HEK293 (cell line): ENCODE measurements at regions not wholly inside any gene's neighbourhood (a gene's known extent, or its start where the extent isn't known, plus 50 kb on each side); places are given as distances from the start of the nearest gene placed in this dataset.

Experiments used
- ZNF214 ChIP-seq: fragments of 450-650 bp; formaldehyde crosslinking; IDR thresholded peaks from 2 replicates; pipeline ENCODE4 v1.5.1; 2017; ENCODE audit warnings: missing biosample characterization, mild to moderate bottlenecking, missing genetic modification characterization, borderline replicate concordance
- ZNF768 ChIP-seq: fragments of 450-650 bp; formaldehyde crosslinking; IDR thresholded peaks from 2 replicates; pipeline ENCODE4 v1.5.1; 2018; ENCODE audit warnings: missing biosample characterization, mild to moderate bottlenecking, missing genetic modification characterization
- TF ChIP-seq, protein P1 (sequence below): fragments of 450-650 bp; formaldehyde crosslinking; IDR thresholded peaks from 2 replicates; pipeline ENCODE4 v1.5.1; 2016; ENCODE audit warnings: missing biosample characterization, missing genetic modification characterization
- TF ChIP-seq, protein P2 (sequence below): fragments of 450-650 bp; formaldehyde crosslinking; IDR thresholded peaks from 2 replicates; pipeline ENCODE4 v1.5.1; 2016; ENCODE audit warnings: missing biosample characterization, missing genetic modification characterization
- TF ChIP-seq, protein P3 (sequence below): sonication (generic); formaldehyde crosslinking; IDR thresholded peaks from 2 replicates; pipeline ENCODE4 v1.8.1; 2022; ENCODE audit warnings: mild to moderate bottlenecking, moderate library complexity, missing genetic modification reagents

DNA sequence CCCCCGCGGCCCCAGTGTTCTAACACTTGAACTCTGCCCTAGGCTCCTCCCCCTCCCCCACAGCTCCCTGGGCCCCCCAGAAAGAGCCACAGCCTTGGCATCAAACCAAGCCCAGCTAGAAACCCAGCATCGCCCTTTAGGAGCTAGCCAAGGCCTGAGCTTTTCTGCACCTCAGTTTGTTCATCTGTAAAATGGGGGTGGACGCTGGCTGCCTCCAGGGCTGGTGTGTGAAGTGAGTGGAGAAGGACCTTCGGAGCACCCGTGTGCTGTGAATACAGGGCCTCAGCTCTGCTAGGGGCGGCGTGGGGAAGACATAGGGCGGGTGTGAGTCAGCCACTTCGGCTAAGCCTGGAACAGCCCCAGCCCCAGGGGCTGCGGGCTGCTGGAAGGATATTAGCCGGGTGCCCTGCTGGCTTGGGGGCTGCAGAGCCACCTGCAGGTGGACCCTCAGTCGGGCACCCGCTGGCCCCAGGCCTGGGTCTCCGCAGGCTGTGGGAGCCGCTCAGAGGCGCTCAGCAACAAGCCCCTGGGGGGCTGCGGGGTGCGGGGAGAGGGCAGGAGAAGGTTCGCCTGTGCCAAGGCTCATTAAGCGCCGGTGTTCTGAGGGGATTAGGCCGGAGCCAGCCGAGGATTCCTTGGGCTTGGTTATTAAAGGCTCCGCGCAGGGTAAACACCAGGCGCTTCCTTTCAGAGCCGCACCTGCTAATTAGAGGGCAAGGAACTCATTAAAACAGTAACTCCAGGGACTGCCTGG is 217.0 kb upstream of the CIBAR2 start:
- TF ChIP-seq, protein P1, sequence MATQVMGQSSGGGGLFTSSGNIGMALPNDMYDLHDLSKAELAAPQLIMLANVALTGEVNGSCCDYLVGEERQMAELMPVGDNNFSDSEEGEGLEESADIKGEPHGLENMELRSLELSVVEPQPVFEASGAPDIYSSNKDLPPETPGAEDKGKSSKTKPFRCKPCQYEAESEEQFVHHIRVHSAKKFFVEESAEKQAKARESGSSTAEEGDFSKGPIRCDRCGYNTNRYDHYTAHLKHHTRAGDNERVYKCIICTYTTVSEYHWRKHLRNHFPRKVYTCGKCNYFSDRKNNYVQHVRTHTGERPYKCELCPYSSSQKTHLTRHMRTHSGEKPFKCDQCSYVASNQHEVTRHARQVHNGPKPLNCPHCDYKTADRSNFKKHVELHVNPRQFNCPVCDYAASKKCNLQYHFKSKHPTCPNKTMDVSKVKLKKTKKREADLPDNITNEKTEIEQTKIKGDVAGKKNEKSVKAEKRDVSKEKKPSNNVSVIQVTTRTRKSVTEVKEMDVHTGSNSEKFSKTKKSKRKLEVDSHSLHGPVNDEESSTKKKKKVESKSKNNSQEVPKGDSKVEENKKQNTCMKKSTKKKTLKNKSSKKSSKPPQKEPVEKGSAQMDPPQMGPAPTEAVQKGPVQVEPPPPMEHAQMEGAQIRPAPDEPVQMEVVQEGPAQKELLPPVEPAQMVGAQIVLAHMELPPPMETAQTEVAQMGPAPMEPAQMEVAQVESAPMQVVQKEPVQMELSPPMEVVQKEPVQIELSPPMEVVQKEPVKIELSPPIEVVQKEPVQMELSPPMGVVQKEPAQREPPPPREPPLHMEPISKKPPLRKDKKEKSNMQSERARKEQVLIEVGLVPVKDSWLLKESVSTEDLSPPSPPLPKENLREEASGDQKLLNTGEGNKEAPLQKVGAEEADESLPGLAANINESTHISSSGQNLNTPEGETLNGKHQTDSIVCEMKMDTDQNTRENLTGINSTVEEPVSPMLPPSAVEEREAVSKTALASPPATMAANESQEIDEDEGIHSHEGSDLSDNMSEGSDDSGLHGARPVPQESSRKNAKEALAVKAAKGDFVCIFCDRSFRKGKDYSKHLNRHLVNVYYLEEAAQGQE (tag by site-specific recombination), result no peak
- TF ChIP-seq ZNF214 (tag by site-specific recombination) (no peak), ZNF768 (tag by site-specific recombination) (no peak; the same call in 1 of the 2 replicates)
- TF ChIP-seq, protein P2, sequence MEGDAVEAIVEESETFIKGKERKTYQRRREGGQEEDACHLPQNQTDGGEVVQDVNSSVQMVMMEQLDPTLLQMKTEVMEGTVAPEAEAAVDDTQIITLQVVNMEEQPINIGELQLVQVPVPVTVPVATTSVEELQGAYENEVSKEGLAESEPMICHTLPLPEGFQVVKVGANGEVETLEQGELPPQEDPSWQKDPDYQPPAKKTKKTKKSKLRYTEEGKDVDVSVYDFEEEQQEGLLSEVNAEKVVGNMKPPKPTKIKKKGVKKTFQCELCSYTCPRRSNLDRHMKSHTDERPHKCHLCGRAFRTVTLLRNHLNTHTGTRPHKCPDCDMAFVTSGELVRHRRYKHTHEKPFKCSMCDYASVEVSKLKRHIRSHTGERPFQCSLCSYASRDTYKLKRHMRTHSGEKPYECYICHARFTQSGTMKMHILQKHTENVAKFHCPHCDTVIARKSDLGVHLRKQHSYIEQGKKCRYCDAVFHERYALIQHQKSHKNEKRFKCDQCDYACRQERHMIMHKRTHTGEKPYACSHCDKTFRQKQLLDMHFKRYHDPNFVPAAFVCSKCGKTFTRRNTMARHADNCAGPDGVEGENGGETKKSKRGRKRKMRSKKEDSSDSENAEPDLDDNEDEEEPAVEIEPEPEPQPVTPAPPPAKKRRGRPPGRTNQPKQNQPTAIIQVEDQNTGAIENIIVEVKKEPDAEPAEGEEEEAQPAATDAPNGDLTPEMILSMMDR (tag by site-specific recombination), result peak; percentile 64; the same call in 1 of the 2 replicates
- TF ChIP-seq, protein P3, sequence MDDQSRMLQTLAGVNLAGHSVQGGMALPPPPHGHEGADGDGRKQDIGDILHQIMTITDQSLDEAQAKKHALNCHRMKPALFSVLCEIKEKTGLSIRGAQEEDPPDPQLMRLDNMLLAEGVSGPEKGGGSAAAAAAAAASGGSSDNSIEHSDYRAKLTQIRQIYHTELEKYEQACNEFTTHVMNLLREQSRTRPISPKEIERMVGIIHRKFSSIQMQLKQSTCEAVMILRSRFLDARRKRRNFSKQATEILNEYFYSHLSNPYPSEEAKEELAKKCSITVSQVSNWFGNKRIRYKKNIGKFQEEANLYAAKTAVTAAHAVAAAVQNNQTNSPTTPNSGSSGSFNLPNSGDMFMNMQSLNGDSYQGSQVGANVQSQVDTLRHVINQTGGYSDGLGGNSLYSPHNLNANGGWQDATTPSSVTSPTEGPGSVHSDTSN, result no peak
